H9 (cell line): ENCODE measurements at regions not wholly inside any gene's neighbourhood (a gene's known extent, or its start where the extent isn't known, plus 50 kb on each side); places are given as distances from the start of the nearest gene placed in this dataset.
"Not testable (repeated sequence)": the region's sequence is repeated elsewhere in the genome, so short reads cannot be mapped to it uniquely, and the experiment has no call there.

Experiments
- DNase-seq: peaks from one replicate; pipeline ENCODE4 v3.0.0-alpha.2; 2017
- H2AFZ ChIP-seq: one replicate; pipeline ENCODE4 v1.6.1; 2013; ENCODE audit warnings: mild to moderate bottlenecking, low read length, control low read depth, moderate library complexity
- H2AK5ac ChIP-seq: 2 replicates; pipeline ENCODE4 v1.6.1; 2013; ENCODE audit warnings: low read length, control low read depth, mixed read lengths; ENCODE audit not compliant: insufficient read length
- H2BK120ac ChIP-seq: one replicate; pipeline ENCODE4 v1.6.1; 2013; ENCODE audit warnings: low read depth, mild to moderate bottlenecking, low read length, control low read depth, inconsistent platforms; ENCODE audit not compliant: poor library complexity, severe bottlenecking
- H2BK12ac ChIP-seq: 2 replicates; pipeline ENCODE4 v1.6.1; 2013; ENCODE audit warnings: low read length, control low read depth, mixed read lengths, low read depth; ENCODE audit not compliant: insufficient read length
- H2BK15ac ChIP-seq: 2 replicates; pipeline ENCODE4 v1.6.1; 2013; ENCODE audit warnings: low read depth, low read length, control low read depth
- H2BK20ac ChIP-seq: one replicate; pipeline ENCODE4 v1.6.1; 2013; ENCODE audit warnings: low read depth, mild to moderate bottlenecking, low read length, control low read depth, inconsistent platforms; ENCODE audit not compliant: poor library complexity, severe bottlenecking
- H2BK5ac ChIP-seq: 2 replicates; pipeline ENCODE4 v1.6.1; 2013; ENCODE audit warnings: low read length, control low read depth, mixed read lengths; ENCODE audit not compliant: insufficient read length
- H3K14ac ChIP-seq: 2 replicates; pipeline ENCODE4 v1.6.1; 2013; ENCODE audit warnings: low read length, control low read depth; ENCODE audit not compliant: insufficient read depth
- H3K18ac ChIP-seq: 2 replicates; pipeline ENCODE4 v1.6.1; 2013; ENCODE audit warnings: low read depth, mild to moderate bottlenecking, mixed read lengths, low read length, control low read depth; ENCODE audit not compliant: insufficient read length
- H3K23ac ChIP-seq: 2 replicates; pipeline ENCODE4 v1.6.1; 2013; ENCODE audit warnings: low read length, control low read depth, mixed read lengths, low read depth; ENCODE audit not compliant: insufficient read length
- H3K23me2 ChIP-seq: 2 replicates; pipeline ENCODE4 v1.6.1; 2013; ENCODE audit warnings: low read depth, mild to moderate bottlenecking, mixed read lengths, low read length, control low read depth; ENCODE audit not compliant: insufficient read length, poor library complexity, severe bottlenecking
- H3K27ac ChIP-seq: 2 replicates; pipeline ENCODE4 v1.5.1; 2013; ENCODE audit warnings: low read length, control low read depth, mixed read lengths, low read depth; ENCODE audit not compliant: insufficient read length
- H3K27me3 ChIP-seq: 2 replicates; pipeline ENCODE4 v1.6.1; 2013; ENCODE audit warnings: low read length, control low read depth, inconsistent platforms; ENCODE audit not compliant: insufficient read depth
- H3K4ac ChIP-seq: 2 replicates; pipeline ENCODE4 v1.6.1; 2013; ENCODE audit warnings: low read depth, mild to moderate bottlenecking, control low read depth, inconsistent platforms, low read length, moderate library complexity
- H3K4me1 ChIP-seq: 2 replicates; pipeline ENCODE4 v1.6.1; 2013; ENCODE audit warnings: low read length, control low read depth, inconsistent platforms; ENCODE audit not compliant: insufficient read depth
- H3K4me2 ChIP-seq: 2 replicates; pipeline ENCODE4 v1.6.1; 2013; ENCODE audit warnings: low read length, control low read depth, mixed read lengths; ENCODE audit not compliant: insufficient read length, insufficient read depth
- H3K56ac ChIP-seq: 2 replicates; pipeline ENCODE4 v1.6.1; 2013; ENCODE audit warnings: low read depth, mild to moderate bottlenecking, mixed read lengths, low read length, control low read depth; ENCODE audit not compliant: insufficient read length
- H3K79me1 ChIP-seq: 2 replicates; pipeline ENCODE4 v1.6.1; 2013; ENCODE audit warnings: low read depth, mild to moderate bottlenecking, moderate library complexity, low read length, control low read depth, inconsistent platforms; ENCODE audit not compliant: insufficient read depth, poor library complexity, severe bottlenecking
- H3K79me2 ChIP-seq: 2 replicates; pipeline ENCODE4 v1.6.1; 2013; ENCODE audit warnings: low read length, control low read depth, inconsistent platforms; ENCODE audit not compliant: insufficient read depth
- H3K9ac ChIP-seq: 2 replicates; pipeline ENCODE4 v1.6.1; 2013; ENCODE audit warnings: low read length, control low read depth, mixed read lengths; ENCODE audit not compliant: insufficient read length; ENCODE audit errors: extremely low read depth
- H3K9me3 ChIP-seq: one replicate; pipeline ENCODE4 v1.6.1; 2013; ENCODE audit warnings: low read depth, low read length, inconsistent platforms; ENCODE audit not compliant: control insufficient read depth
- H3T11ph ChIP-seq: one replicate; pipeline ENCODE4 v1.6.1; 2013; ENCODE audit warnings: mild to moderate bottlenecking, low read length, control low read depth, inconsistent platforms
- H4K20me1 ChIP-seq: one replicate; pipeline ENCODE4 v1.6.1; 2013; ENCODE audit not compliant: control insufficient read depth, insufficient read length, insufficient read depth
- H4K5ac ChIP-seq: 2 replicates; pipeline ENCODE4 v1.6.1; 2013; ENCODE audit warnings: low read depth, mild to moderate bottlenecking, mixed read lengths, low read length, control low read depth; ENCODE audit not compliant: insufficient read length
- H4K8ac ChIP-seq: replicated peaks from 2 replicates; pipeline ENCODE4 v1.6.1; 2013; ENCODE audit warnings: low read length, control low read depth, mixed read lengths, low read depth; ENCODE audit not compliant: insufficient read length
- H4K91ac ChIP-seq: 2 replicates; pipeline ENCODE4 v1.6.1; 2013; ENCODE audit warnings: low read depth, mild to moderate bottlenecking, moderate library complexity, mixed read lengths, low read length, control low read depth; ENCODE audit not compliant: insufficient read length
- H3K27ac Mint-ChIP-seq, 3 experiments: 2 replicates in 2 of 3; 3 replicates in 1 of 3; pipeline ENCODE4 v1.8.0; 2020 to 2021; ENCODE audit warnings: mixed read lengths in 3 of 3, mild to moderate bottlenecking in 1 of 3, moderate library complexity in 1 of 3
- H3K27me3 Mint-ChIP-seq: 2 replicates; pipeline ENCODE4 v1.8.0; 2021; ENCODE audit warnings: low read depth, mild to moderate bottlenecking, moderate library complexity, mixed read lengths
- H3K36me3 Mint-ChIP-seq, 3 experiments: 2 replicates in 2 of 3; 3 replicates in 1 of 3; pipeline ENCODE4 v1.8.0; 2020 to 2021; ENCODE audit warnings: low read depth in 3 of 3, mixed read lengths in 3 of 3; ENCODE audit not compliant: insufficient read depth in 1 of 3
- H3K4me1 Mint-ChIP-seq, 2 experiments: 2 replicates each; pipeline ENCODE4 v1.8.0; 2020; ENCODE audit warnings: mixed read lengths in 2 of 2
- H3K4me3 Mint-ChIP-seq, 2 experiments: 2 replicates in 1 of 2; 3 replicates in 1 of 2; pipeline ENCODE4 v1.8.0; 2020 to 2021; ENCODE audit warnings: mild to moderate bottlenecking in 2 of 2, mixed read lengths in 2 of 2, moderate library complexity in 1 of 2
- H3K9me3 Mint-ChIP-seq, 2 experiments: 2 replicates in 1 of 2; 3 replicates in 1 of 2; pipeline ENCODE4 v1.8.0; 2020; ENCODE audit warnings: mild to moderate bottlenecking in 2 of 2, mixed read lengths in 2 of 2, moderate library complexity in 1 of 2
- WGBS: extraction: QIAGEN DNeasy Blood & Tissue Kit; methylation state at CpG from one replicate; pipeline ENCODE4 v1.1.7; 2013; ENCODE audit warnings: missing lambda C conversion rate, low lambda C conversion rate, mixed read lengths; ENCODE audit not compliant: insufficient read length; ENCODE audit errors: extremely low coverage; 5-methylcytosine and 5-hydroxymethylcytosine counted together
- TF ChIP-seq, protein P1 (sequence below): fragments of 200-600 bp; sonication (generic); conservative IDR thresholded peaks from 3 replicates; pipeline ENCODE4 v1.8.0; 2021; ENCODE audit warnings: antibody characterized with exemption, mild to moderate bottlenecking

DNA sequence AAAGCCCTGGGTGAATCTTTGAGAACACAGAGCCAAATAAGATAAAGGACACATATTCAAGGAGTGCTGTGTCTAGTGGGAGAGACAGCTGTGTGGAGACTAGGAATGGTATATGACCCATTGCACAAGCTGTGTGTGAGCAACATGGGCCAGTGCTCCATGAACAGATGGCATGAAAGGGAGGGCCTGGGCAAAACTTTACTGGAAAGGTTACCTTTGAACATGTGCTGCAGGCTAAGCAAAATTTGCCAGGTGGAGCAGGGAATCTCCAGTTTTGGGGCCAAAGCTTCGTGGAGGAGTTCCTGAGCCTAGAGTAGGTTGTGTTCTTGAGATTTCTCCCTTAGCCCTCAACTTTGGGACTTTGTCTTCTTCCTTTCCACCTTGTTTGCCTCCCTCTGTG lies 446.1 kb upstream of the PROX1 start:
- Histone ChIP-seq H2AK5ac (no peak overlapping the region), H3K27me3 (no peaks in the 10 kb centered on the region), H3K14ac (no peak overlapping the region), H2BK15ac (no peak overlapping the region), H3K4me2 (no peak overlapping the region), H3K23ac (no peak overlapping the region), H3T11ph (no peak overlapping the region), H3K18ac (no peak overlapping the region), H3K79me2 (no peaks in the 10 kb centered on the region), H3K9ac (no peak overlapping the region), H2AFZ (no peak overlapping the region), H3K4ac (no peak overlapping the region), H3K56ac (no peak overlapping the region), H2BK12ac (no peak overlapping the region), H3K23me2 (no peaks in the 10 kb centered on the region), H4K20me1 (no peaks in the 10 kb centered on the region), H3K79me1 (no peaks in the 10 kb centered on the region), H3K4me1 (no peaks in the 10 kb centered on the region), H4K5ac (no peak overlapping the region), H2BK20ac (no peak overlapping the region), H4K91ac (no peak overlapping the region), H4K8ac (no peak overlapping the region), H3K27ac (no peak overlapping the region), H2BK5ac (no peak overlapping the region), H3K9me3 (no peaks in the 10 kb centered on the region), H2BK120ac (no peak overlapping the region)
- no peaks in the 10 kb centered on the region for H3K4me1 Mint-ChIP-seq
- H3K27ac Mint-ChIP-seq = no peak overlapping the region
- TF ChIP-seq, protein P1, sequence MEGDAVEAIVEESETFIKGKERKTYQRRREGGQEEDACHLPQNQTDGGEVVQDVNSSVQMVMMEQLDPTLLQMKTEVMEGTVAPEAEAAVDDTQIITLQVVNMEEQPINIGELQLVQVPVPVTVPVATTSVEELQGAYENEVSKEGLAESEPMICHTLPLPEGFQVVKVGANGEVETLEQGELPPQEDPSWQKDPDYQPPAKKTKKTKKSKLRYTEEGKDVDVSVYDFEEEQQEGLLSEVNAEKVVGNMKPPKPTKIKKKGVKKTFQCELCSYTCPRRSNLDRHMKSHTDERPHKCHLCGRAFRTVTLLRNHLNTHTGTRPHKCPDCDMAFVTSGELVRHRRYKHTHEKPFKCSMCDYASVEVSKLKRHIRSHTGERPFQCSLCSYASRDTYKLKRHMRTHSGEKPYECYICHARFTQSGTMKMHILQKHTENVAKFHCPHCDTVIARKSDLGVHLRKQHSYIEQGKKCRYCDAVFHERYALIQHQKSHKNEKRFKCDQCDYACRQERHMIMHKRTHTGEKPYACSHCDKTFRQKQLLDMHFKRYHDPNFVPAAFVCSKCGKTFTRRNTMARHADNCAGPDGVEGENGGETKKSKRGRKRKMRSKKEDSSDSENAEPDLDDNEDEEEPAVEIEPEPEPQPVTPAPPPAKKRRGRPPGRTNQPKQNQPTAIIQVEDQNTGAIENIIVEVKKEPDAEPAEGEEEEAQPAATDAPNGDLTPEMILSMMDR = no peak
- DNase-seq = no peak
- no CpG with 5 or more reads among the region's 1 CpG for WGBS
- H3K36me3 Mint-ChIP-seq = no peaks in the 10 kb centered on the region
- no peaks in the 10 kb centered on the region for H3K9me3 Mint-ChIP-seq
- peaks cover 3% of the 10 kb centered on the region; the same call in 1 of the 2 replicates for H3K27me3 Mint-ChIP-seq
- H3K4me3 Mint-ChIP-seq = no peak overlapping the region

DNA sequence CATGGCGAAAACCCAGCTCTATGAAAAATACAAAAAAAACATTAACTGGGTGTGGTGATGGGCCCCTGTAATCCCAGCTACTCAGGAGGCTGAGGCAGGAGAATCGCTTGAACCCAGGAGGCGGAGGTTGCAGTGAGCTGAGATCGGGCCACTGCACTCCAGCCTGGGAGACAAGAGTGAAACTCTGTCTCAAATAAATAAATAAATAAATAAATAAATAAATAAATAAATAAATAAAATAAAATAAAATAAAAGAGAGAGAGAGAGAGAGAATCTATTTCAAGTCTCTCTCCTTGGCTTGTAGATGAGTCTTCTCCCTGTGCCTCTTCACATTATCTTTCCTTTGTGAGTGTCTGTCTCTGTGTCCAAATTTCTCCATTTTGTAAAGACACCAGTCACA lies 442.6 kb upstream of the PROX1 start:
- H4K5ac ChIP-seq, H3K4me3 Mint-ChIP-seq, H3K4me1 ChIP-seq, H3K36me3 Mint-ChIP-seq, H2AFZ ChIP-seq, H4K20me1 ChIP-seq, H3K56ac ChIP-seq, H4K91ac ChIP-seq, H3K27ac ChIP-seq, H3K9me3 ChIP-seq, H3K79me1 ChIP-seq, H2BK120ac ChIP-seq, H3K23me2 ChIP-seq, H2AK5ac ChIP-seq, H2BK5ac ChIP-seq, H3K9me3 Mint-ChIP-seq, H3K4me2 ChIP-seq, H2BK15ac ChIP-seq, H2BK12ac ChIP-seq, H3K27me3 ChIP-seq, H3K27me3 Mint-ChIP-seq, DNase-seq, H3K23ac ChIP-seq, H3K14ac ChIP-seq, H3K27ac Mint-ChIP-seq, H3K18ac ChIP-seq, H3K79me2 ChIP-seq, H3K4me1 Mint-ChIP-seq, H3K9ac ChIP-seq, H4K8ac ChIP-seq, H3K4ac ChIP-seq, H3T11ph ChIP-seq, H2BK20ac ChIP-seq: not testable (repeated sequence)
- WGBS = no CpG with 5 or more reads among the region's 4 CpGs
